PC-9 (cell line): ENCODE measurements at regions not wholly inside any gene's neighbourhood (a gene's known extent, or its start where the extent isn't known, plus 50 kb on each side); places are given as distances from the start of the nearest gene placed in this dataset.

Experiments used
- BruUV-seq: library from RNA; stranded (reverse); fragments of 400-500 nt; replicated peaks from 2 replicates; lab custom pipeline; 2021; lab: Mats Ljungman, UMichigan
- CTCF ChIA-PET: fragments of 300-600 bp; sonication (Branson Sonifier 250); formaldehyde crosslinking; loops from one replicate; lab custom pipeline; 2022; ENCODE audit warnings: antibody characterized with exemption; lab: Charles Lee
- POLR2A ChIA-PET: fragments of 300-600 bp; sonication (Branson Sonifier 250); formaldehyde crosslinking; loops from one replicate; lab custom pipeline; 2022; ENCODE audit warnings: antibody characterized with exemption; ENCODE audit not compliant: unreplicated experiment; lab: Charles Lee
- DNase-seq, 2 experiments: peaks; one replicate each; pipeline versions ENCODE4 v3.0.0 to v3.0.0-alpha.2; 2015 to 2022; ENCODE audit warnings: mixed read lengths in 1 of 2
- H2AFZ ChIP-seq: fragments of 200-600 bp; sonication (generic); 2 replicates; pipeline ENCODE4 v1.8.1; 2017; ENCODE audit warnings: antibody characterized with exemption
- H3F3A ChIP-seq: fragments of 200-600 bp; sonication (generic); 2 replicates; pipeline ENCODE4 v1.8.1; 2017; ENCODE audit warnings: antibody characterized with exemption, mild to moderate bottlenecking, low read depth; ENCODE audit not compliant: insufficient read depth
- H3K27ac ChIP-seq: fragments of 200-600 bp; sonication (generic); 2 replicates; pipeline ENCODE4 v1.6.1; 2016; ENCODE audit warnings: mixed run types
- H3K27me3 ChIP-seq: fragments of 200-600 bp; sonication (generic); 2 replicates; pipeline ENCODE4 v1.6.1; 2016; ENCODE audit warnings: low read depth, mixed run types; ENCODE audit not compliant: insufficient read depth
- H3K36me3 ChIP-seq: fragments of 200-600 bp; sonication (generic); 2 replicates; pipeline ENCODE4 v1.6.1; 2016; ENCODE audit warnings: low read depth, mixed run types
- H3K4me1 ChIP-seq: fragments of 200-600 bp; sonication (generic); replicated peaks from 2 replicates; pipeline ENCODE4 v1.6.1; 2016; ENCODE audit warnings: mixed run types; ENCODE audit not compliant: insufficient read depth
- H3K4me2 ChIP-seq: fragments of 200-600 bp; sonication (generic); 2 replicates; pipeline ENCODE4 v1.6.1; 2017; ENCODE audit warnings: mixed run types
- H3K4me3 ChIP-seq: fragments of 200-600 bp; sonication (generic); 2 replicates; pipeline ENCODE4 v1.6.1; 2016; ENCODE audit warnings: mixed run types
- H3K79me2 ChIP-seq: fragments of 200-600 bp; sonication (generic); 2 replicates; pipeline ENCODE4 v1.6.1; 2017; ENCODE audit warnings: low read depth, mixed run types
- H3K9me2 ChIP-seq: fragments of 200-600 bp; sonication (generic); 2 replicates; pipeline ENCODE4 v1.8.1; 2017; ENCODE audit warnings: mild to moderate bottlenecking; ENCODE audit not compliant: insufficient read depth
- H3K9me3 ChIP-seq: fragments of 200-600 bp; sonication (generic); 2 replicates; pipeline ENCODE4 v1.8.1; 2016; ENCODE audit warnings: low read depth; ENCODE audit not compliant: insufficient read depth
- H4K20me1 ChIP-seq: fragments of 200-600 bp; sonication (generic); 2 replicates; pipeline ENCODE4 v1.8.1; 2017; ENCODE audit not compliant: insufficient read depth
- EZH2 ChIP-seq: fragments of 200-600 bp; sonication (generic); IDR thresholded peaks from 2 replicates; pipeline ENCODE4 v1.8.0; 2017; ENCODE audit warnings: antibody characterized with exemption, low read depth
- intact Hi-C: fragments of 100-400 bp; cut with micrococcal nuclease; formaldehyde crosslinking; loops from one replicate; pipeline ENCODE4 v1.10.0; 2022; ENCODE audit not compliant: unreplicated experiment
- TF ChIP-seq, protein P1 (sequence below): fragments of 200-600 bp; sonication (generic); conservative IDR thresholded peaks from 2 replicates; pipeline ENCODE4 v1.6.1; 2017; ENCODE audit warnings: mixed run types, antibody characterized with exemption, mild to moderate bottlenecking, moderate library complexity

DNA sequence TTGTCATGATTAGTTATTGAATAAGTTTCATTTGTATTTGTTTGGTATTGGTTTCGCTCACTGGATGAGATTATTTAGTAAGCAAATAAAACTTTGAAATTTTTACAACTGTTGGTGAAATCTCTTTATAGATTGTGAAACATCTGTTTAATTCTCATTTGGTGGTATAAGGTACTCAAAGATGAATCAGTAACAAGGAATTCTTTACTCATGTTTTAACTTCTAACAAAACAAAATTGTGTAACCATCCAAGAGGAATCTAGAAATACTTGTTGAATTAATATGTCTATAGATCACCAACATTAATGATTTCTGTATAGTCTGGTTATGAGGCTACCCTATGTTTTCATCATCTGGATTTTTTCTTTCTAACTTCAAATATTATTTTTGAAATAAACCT is 62.8 kb upstream of the USP25 start:
- no TSS peak for BruUV-seq
- CTCF ChIA-PET: no interaction called here
- Histone ChIP-seq H3K9me3 (no peaks in the 10 kb centered on the region), H3K4me1 (peaks cover 25% of the 10 kb centered on the region), H3K9me2 (no peaks in the 10 kb centered on the region), H3K4me3 (no peak overlapping the region), H3F3A (no peaks in the 10 kb centered on the region), H3K79me2 (no peaks in the 10 kb centered on the region), H4K20me1 (no peaks in the 10 kb centered on the region), H3K27me3 (no peaks in the 10 kb centered on the region), H3K27ac (peak overlapping the region; percentile 88), H2AFZ (no peak overlapping the region), H3K36me3 (no peaks in the 10 kb centered on the region), H3K4me2 (peak overlapping the region; percentile 39)
- TF ChIP-seq EZH2: no peak
- TF ChIP-seq, protein P1, sequence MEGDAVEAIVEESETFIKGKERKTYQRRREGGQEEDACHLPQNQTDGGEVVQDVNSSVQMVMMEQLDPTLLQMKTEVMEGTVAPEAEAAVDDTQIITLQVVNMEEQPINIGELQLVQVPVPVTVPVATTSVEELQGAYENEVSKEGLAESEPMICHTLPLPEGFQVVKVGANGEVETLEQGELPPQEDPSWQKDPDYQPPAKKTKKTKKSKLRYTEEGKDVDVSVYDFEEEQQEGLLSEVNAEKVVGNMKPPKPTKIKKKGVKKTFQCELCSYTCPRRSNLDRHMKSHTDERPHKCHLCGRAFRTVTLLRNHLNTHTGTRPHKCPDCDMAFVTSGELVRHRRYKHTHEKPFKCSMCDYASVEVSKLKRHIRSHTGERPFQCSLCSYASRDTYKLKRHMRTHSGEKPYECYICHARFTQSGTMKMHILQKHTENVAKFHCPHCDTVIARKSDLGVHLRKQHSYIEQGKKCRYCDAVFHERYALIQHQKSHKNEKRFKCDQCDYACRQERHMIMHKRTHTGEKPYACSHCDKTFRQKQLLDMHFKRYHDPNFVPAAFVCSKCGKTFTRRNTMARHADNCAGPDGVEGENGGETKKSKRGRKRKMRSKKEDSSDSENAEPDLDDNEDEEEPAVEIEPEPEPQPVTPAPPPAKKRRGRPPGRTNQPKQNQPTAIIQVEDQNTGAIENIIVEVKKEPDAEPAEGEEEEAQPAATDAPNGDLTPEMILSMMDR: no peak
- POLR2A ChIA-PET: no interaction called here
- DNase-seq: peak in 1 of 2 experiments; percentile 92
- intact Hi-C loops: loop anchor here (5.0 kb wide), 1 partner anchor 65 kb away; no protein-coding TSS in a partner anchor

DNA sequence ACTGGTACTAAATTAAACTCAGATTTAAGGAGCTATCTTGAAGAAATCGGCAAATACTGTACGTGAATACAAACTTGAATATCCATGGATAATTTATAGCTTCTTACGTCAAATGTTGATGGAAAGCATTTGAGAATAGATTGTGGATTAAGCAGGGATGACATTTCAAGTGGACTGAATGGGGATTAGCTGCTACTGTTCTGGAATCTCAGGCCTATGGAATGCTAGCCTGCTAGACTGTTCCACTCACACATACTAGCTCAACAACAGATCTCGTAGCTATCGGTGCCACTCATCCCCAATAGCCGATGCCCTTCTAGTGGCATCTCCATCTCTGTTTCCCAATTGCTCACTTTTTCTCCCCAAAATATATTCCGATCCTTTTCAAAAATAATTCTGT is 62.0 kb upstream of the USP25 start:
- H4K20me1 ChIP-seq: no peaks in the 10 kb centered on the region
- H3K4me2 ChIP-seq: peak overlapping the region; percentile 4; the same call in 1 of the 2 replicates
- no peak overlapping the region for H2AFZ ChIP-seq
- no peak overlapping the region for H3K4me3 ChIP-seq
- no peaks in the 10 kb centered on the region for H3F3A ChIP-seq
- CTCF ChIA-PET: no interaction called here
- no peaks in the 10 kb centered on the region for H3K79me2 ChIP-seq
- no peak overlapping the region; the same call in 1 of the 2 replicates for H3K27ac ChIP-seq
- H3K36me3 ChIP-seq: no peaks in the 10 kb centered on the region
- TF ChIP-seq, protein P1: no peak
- no peak for TF ChIP-seq EZH2
- H3K9me2 ChIP-seq: no peaks in the 10 kb centered on the region
- POLR2A ChIA-PET: interaction anchor here (0.5 kb wide), 1 partner anchor 63 kb away, joined by 6 read pairs; no protein-coding TSS in a partner anchor
- H3K4me1 ChIP-seq: peaks cover 25% of the 10 kb centered on the region
- intact Hi-C loops: loop anchor here (5.0 kb wide), 1 partner anchor 64 kb away; no protein-coding TSS in a partner anchor
- BruUV-seq: no TSS peak
- no peaks in the 10 kb centered on the region for H3K9me3 ChIP-seq
- DNase-seq: no peak
- no peaks in the 10 kb centered on the region for H3K27me3 ChIP-seq

DNA sequence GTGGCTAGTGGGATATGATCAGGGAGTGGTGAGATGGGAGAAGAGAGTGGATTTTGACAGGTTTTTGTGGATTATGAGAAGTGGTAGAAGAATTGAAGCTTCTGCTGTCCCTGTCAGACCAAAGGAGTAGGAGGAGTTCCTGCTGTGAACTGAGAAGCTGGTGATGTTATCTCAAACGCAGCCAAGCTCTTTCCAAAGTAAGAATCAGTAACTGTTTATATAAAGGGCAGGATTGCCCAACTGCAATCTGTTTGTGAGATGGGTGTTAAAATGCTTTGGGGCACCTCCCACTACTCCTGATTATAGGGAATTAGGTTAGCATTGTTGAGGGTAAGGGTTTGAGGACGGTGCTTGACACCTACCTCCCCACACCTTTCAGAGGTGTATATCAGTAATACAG is 60.5 kb upstream of the USP25 start:
- intact Hi-C loops: loop anchor here (5.0 kb wide), 1 partner anchor 63 kb away; no protein-coding TSS in a partner anchor
- Histone ChIP-seq H4K20me1 (no peaks in the 10 kb centered on the region), H3K79me2 (no peaks in the 10 kb centered on the region), H3K9me3 (no peaks in the 10 kb centered on the region), H3K4me2 (no peak overlapping the region), H3K36me3 (no peaks in the 10 kb centered on the region), H3K4me1 (peaks cover 25% of the 10 kb centered on the region), H3F3A (no peaks in the 10 kb centered on the region), H3K9me2 (no peaks in the 10 kb centered on the region), H3K4me3 (no peak overlapping the region), H3K27me3 (no peaks in the 10 kb centered on the region), H3K27ac (no peak overlapping the region), H2AFZ (no peak overlapping the region)
- no TSS peak for BruUV-seq
- POLR2A ChIA-PET: interaction anchor here (0.7 kb wide), 1 partner anchor 64 kb away, joined by 5 read pairs; no protein-coding TSS in a partner anchor
- TF ChIP-seq, protein P1: no peak
- no peak for TF ChIP-seq EZH2
- CTCF ChIA-PET: interaction anchor here (0.7 kb wide), 1 partner anchor 130 kb away, joined by 3 read pairs; no protein-coding TSS in a partner anchor
- DNase-seq: peak in 1 of 2 experiments; percentile 37
